Lower leg skin (tissue), 4 donors: ENCODE measurements at regions not wholly inside any gene's neighbourhood (a gene's known extent, or its start where the extent isn't known, plus 50 kb on each side); places are given as distances from the start of the nearest gene placed in this dataset.
"Not testable (repeated sequence)": the region's sequence is repeated elsewhere in the genome, so short reads cannot be mapped to it uniquely, and the experiment has no call there.

Experiments used
- DNase-seq, 2 donors: peaks; one replicate each; pipeline ENCODE4 v3.0.0-alpha.2; 2019; ENCODE audit warnings: low spot score in 2 of 2
- H3K4me3 ChIP-seq: fragments of 200-600 bp; sonication (generic); 2 replicates; pipeline ENCODE4 v1.5.1; 2017; ENCODE audit warnings: mild to moderate bottlenecking, low read depth; ENCODE audit not compliant: poor library complexity, severe bottlenecking
- POLR2A ChIP-seq, 2 donors: fragments of 450-650 bp; IDR thresholded peaks; one replicate each; pipeline ENCODE4 v1.6.1; 2016 to 2017; ENCODE audit warnings: antibody characterized with exemption in 2 of 2, mild to moderate bottlenecking in 1 of 2, moderate library complexity in 1 of 2
- WGBS, 2 donors: methylation state at CpG; one replicate each; pipeline ENCODE4 v1.1.5; 2018; 5-methylcytosine and 5-hydroxymethylcytosine counted together
- intact Hi-C: fragments of 100-400 bp; cut with DNase I; formaldehyde crosslinking; loops from one replicate; pipeline ENCODE4 v1.15.0; 2023; ENCODE audit warnings: low total_unique reads
- TF ChIP-seq, protein P1 (sequence below), 3 donors: fragments of 450-650 bp; IDR thresholded peaks; one replicate each; pipeline ENCODE4 v1.5.1; 2016; ENCODE audit warnings: antibody characterized with exemption in 3 of 3, mild to moderate bottlenecking in 3 of 3, moderate library complexity in 2 of 3

DNA sequence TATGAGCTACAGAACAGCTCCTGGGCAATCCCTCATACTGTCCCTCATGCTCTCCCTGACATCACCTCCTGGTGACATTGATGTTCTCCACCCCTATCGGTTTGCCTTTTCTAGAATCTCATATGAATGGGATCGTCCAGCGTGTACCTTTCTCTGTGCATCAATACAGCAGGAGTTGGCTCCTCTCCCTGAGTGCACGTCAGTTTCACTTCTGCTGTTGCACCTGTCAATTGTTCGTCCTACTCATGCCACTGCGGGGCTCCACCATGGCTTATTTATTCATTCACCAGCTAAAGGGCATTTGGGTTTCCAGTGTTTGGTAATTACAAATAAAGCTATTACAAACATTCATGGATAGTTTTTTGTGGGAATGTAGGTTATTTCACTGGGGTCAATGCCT is 269.1 kb upstream of the ZFP42 start:
- TF ChIP-seq POLR2A (IDR thresholded peaks at IDR 0.05), result no peak
- TF ChIP-seq, protein P1, sequence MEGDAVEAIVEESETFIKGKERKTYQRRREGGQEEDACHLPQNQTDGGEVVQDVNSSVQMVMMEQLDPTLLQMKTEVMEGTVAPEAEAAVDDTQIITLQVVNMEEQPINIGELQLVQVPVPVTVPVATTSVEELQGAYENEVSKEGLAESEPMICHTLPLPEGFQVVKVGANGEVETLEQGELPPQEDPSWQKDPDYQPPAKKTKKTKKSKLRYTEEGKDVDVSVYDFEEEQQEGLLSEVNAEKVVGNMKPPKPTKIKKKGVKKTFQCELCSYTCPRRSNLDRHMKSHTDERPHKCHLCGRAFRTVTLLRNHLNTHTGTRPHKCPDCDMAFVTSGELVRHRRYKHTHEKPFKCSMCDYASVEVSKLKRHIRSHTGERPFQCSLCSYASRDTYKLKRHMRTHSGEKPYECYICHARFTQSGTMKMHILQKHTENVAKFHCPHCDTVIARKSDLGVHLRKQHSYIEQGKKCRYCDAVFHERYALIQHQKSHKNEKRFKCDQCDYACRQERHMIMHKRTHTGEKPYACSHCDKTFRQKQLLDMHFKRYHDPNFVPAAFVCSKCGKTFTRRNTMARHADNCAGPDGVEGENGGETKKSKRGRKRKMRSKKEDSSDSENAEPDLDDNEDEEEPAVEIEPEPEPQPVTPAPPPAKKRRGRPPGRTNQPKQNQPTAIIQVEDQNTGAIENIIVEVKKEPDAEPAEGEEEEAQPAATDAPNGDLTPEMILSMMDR (IDR thresholded peaks at IDR 0.05), result no peak
- 84 to 92% methylated on average over 6 of the region's 6 CpGs for WGBS, 2 donors
- DNase-seq, result no peak
- intact Hi-C loops, result no loop called here
- H3K4me3 ChIP-seq, result no peak overlapping the region

DNA sequence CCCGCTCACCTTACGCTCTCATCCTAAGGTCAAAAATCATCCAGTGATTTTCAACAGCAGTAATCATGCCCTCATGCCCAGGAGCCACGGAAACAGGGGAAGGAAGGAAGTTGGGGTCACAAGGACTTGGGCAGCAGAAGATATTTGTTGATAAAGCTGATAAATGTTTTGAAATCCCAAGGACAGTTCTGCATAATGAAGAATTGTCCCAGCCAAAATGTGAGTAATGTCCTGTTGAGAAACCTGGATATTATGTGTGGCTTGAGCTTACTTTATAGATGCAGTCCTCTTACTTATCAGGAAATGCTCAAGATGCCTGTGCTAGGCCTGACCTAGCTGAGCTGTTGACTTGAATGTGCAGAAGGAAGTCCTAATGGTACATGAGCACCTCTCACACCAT is 263.0 kb upstream of the ZFP42 start:
- WGBS, 2 donors, result 76 to 81% methylated on average over 3 of the region's 3 CpGs
- no peak for DNase-seq
- intact Hi-C loops, result no loop called here
- TF ChIP-seq, protein P1 (IDR thresholded peaks at IDR 0.05), result no peak
- TF ChIP-seq POLR2A (IDR thresholded peaks at IDR 0.05), result no peak
- no peak overlapping the region for H3K4me3 ChIP-seq

GRCh38 chr4:187739771-187740170 is 255.8 kb upstream of the ZFP42 start:
- intact Hi-C loops, result no loop called here
- no peak overlapping the region for H3K4me3 ChIP-seq
- 94 to 95% methylated on average over 1 of the region's 1 CpG for WGBS, 2 donors
- TF ChIP-seq, protein P1 (IDR thresholded peaks at IDR 0.05), result no peak
- no peak for TF ChIP-seq POLR2A (IDR thresholded peaks at IDR 0.05)
- no peak for DNase-seq

DNA sequence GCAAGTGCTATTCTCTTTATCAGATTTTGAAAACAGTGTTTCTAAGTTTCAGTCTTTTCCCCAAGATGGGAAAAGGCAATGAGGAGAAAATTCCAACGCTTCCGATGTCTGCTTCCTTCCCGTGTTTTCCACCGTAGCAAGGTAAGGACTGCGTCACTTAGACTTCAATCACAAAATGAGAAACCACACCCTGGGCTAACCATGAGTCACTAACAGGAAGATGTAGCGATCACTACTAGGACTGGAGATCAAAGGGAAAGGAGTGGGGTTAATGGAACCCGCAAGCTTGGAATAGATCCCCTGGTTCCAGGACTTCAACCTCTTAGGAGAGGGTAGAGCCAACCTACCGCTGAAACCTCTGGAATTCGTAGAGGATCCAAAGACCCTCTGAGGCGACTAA is 250.7 kb upstream of the ZFP42 start:
- DNase-seq, result no peak
- no peak for TF ChIP-seq POLR2A (IDR thresholded peaks at IDR 0.05)
- TF ChIP-seq, protein P1 (IDR thresholded peaks at IDR 0.05), result no peak
- intact Hi-C loops, result no loop called here
- no peak overlapping the region for H3K4me3 ChIP-seq
- 89 to 94% methylated on average over 10 of the region's 10 CpGs for WGBS, 2 donors

- 92 to 100% methylated on average over 1 of the region's 1 CpG for WGBS, 2 donors
Observed at GRCh38 chr4:187750652-187751051, 244.9 kb upstream of the ZFP42 start.

GRCh38 chr4:187767158-187767557 is 228.4 kb upstream of the ZFP42 start:
- TF ChIP-seq, protein P1 (IDR thresholded peaks at IDR 0.05), result no peak
- TF ChIP-seq POLR2A (IDR thresholded peaks at IDR 0.05), result no peak
- no peak overlapping the region for H3K4me3 ChIP-seq
- DNase-seq, result no peak
- whole genome bisulfite sequencing, 2 donors, result 63 to 66% methylated on average over 3 of the region's 3 CpGs
- intact Hi-C loops, result no loop called here

More at GRCh38 chr4:187750652-187751051, 244.9 kb upstream of the ZFP42 start:
- intact Hi-C loops, DNase-seq, H3K4me3 ChIP-seq: not testable (repeated sequence)
